Amniotic epithelial cell (primary cell): ENCODE measurements at regions not wholly inside any gene's neighbourhood (a gene's known extent, or its start where the extent isn't known, plus 50 kb on each side); places are given as distances from the start of the nearest gene placed in this dataset.
"Not testable (repeated sequence)": the region's sequence is repeated elsewhere in the genome, so short reads cannot be mapped to it uniquely, and the experiment has no call there.

Source experiments
- DNase-seq: peaks from one replicate; pipeline ENCODE4 v3.0.0-alpha.2; 2010; ENCODE audit warnings: low read depth

GRCh38 chr2:18311420-18312195, 248.8 kb downstream of the RDH14 start:
- peak; percentile 53 for DNase-seq

DNA sequence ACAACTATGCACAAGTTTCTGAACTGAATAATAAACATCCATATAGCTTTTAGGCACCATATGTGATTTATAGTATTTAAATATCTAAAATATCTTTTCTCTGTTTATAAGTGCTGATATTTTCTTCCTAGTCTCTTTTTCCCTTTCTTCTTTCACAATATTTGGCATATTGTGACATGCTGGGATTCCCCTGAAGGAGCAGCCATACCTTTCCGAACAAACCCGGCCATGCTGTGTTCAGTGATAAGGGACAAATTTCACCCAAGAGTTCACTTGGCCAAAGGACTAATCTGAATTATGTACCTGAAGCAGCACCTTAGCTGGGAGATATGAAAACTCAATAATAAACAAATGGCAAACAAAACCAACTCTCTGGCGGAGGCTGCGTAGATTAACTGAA, 250.8 kb downstream of the RDH14 start:
- DNase-seq = no peak

DNA sequence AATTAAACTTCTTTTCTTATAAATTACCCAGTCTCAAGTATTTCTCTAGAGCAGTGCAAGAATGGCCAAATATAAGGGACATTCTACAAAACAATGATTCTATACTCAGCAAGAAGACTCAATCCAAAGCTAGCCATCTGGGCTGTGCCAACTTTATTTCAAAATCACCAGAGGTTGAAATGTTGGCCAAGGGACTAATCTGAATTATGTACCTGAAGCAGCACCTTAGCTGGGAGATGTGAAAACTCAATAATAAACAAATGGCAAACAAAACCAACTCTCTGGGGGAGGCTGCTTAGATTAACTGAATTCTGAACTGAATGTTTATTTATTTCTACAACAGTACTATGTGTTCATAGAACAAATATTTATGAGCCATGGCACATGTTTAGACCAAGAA, 251.3 kb downstream of the RDH14 start:
- no peak for DNase-seq

- DNase-seq = no peak
These were observed 255.6 kb downstream of the RDH14 start for GRCh38 chr2:18304849-18305248.

DNA sequence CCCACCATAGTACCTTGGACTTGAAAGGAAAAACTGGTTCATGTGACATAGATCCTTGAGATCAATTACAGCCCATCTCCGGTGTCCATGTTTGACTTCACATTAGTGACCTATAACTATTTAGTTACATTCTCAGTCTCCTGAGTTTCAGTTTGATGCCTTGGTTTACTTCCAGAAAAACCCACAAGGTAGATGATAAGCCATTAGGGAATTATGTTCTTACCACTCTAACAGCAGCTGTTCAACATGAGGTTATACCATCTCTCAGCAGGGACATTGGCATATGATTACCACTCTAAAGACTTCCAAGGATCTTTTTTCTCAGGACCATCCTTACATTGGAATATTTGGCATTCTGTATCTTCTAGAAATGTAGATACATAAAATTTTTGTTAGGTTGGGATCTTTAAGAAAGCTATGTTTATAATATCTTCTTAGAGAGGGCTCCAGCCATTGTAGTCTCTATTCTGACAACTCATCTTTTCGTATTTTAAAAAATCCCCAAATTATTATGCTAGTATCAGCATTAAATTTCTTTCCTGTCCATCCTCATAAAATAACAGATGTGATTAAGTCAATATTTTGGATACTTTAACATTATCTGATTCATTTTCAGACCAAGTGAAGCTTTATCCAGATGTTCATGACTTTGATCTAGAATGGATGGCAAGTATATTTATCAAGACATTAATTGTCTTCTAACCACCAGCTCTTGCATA, 258.9 kb downstream of the RDH14 start:
- DNase-seq = no peak

DNA sequence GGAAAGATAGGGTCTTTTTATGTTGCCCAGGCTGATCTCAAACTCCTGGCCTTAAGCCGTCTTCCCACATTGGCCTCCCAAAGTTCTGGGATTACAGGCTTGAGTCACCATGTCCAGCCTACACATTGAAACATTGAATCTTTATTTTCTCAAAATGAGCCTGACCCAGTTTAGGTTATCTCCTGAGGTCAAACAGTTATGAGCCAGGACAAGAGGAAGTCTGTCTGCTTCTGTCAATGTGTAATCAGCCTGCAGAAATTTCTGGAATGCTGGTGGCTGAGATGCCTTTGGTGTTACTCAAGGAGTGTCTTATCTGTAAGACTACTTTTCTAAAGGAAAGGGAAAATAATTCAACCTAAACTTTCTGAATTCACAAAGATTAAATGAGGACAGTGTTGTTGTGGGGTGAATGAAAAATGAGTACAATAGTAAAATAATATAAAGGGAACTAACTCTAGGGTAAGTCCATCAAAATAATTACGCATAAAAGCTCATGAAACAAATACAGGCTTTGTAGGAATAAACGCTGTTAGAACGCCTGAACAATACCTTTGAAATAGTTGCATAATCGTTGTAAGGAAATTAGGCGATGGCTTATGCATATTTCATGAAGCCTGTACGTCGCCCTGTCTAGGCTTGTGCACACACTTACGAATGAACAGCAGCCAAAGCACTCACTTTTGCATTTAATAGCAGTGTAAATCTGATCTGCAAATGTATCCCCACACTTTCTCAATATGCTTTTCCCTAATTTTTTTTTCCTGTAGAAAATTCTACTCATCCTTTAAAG, 260.8 kb downstream of the RDH14 start:
- peak; percentile 99 for DNase-seq

GRCh38 chr2:18297534-18298058, 262.9 kb downstream of the RDH14 start:
- no peak for DNase-seq

DNA sequence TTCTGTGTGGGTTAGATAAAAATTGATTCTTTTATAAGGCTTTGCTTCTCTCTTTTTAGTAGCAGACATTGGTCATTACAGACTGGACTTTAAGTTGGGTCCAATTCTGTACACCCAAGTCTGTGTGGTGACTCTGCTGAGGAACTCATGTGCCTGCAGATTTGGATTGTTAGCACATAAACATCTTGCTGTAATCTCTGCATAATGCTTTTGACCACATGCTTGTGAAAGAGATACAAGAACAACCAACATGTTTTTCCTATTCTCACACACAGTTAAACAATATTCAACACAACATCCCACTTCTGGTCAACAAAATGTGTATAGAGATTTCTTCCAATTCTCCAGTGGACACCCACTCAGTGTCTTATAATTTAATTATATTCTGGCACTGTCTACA, 270.1 kb downstream of the RDH14 start:
- DNase-seq = peak; percentile 89

GRCh38 chr2:18286897-18287296, 273.6 kb downstream of the RDH14 start:
- DNase-seq = no peak

GRCh38 chr2:18284331-18284730, 276.1 kb downstream of the RDH14 start:
- DNase-seq = peak; percentile 44

DNA sequence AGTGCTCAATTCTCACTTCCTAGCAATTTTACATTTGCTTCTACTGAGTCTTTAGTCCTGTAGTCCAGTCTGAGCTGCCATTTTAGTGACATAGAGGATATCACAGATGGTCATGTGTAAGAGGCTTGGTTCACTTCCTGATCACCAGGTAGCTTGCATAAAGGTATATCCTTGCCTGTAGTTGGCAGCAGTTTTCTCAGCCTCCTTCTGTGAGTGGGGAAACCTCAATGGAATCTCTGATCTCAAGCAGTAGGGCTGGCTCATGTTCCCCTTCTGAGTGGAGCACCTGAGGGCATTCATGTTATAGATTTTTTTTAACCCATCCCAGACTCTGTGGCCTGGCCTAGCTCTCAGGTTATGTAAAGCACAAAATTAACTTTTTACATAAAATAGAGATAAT, 278.4 kb downstream of the RDH14 start:
- no peak for DNase-seq

GRCh38 chr2:18276583-18277075, 283.8 kb downstream of the RDH14 start:
- DNase-seq = no peak

- DNase-seq = no peak
These were observed 287.2 kb downstream of the RDH14 start for GRCh38 chr2:18273205-18273604.

DNA sequence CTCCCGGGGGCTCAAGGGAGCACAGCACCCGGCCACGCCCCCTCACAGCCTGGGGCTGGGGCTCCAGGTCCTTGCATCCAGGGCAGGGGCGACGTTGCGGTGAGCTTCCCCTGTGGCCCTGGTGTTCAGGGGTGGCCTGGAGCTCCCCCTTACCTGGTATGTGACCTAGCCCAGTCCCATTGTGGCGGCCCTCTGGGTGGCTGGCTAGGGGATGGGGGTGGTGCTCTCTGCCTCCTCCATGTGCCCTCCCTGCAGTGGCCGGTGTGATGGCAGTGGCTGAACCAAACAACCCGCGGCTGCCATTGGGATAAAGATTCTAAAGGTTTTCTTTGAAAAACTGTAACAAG, 288.3 kb downstream of the RDH14 start:
- DNase-seq = no peak

DNA sequence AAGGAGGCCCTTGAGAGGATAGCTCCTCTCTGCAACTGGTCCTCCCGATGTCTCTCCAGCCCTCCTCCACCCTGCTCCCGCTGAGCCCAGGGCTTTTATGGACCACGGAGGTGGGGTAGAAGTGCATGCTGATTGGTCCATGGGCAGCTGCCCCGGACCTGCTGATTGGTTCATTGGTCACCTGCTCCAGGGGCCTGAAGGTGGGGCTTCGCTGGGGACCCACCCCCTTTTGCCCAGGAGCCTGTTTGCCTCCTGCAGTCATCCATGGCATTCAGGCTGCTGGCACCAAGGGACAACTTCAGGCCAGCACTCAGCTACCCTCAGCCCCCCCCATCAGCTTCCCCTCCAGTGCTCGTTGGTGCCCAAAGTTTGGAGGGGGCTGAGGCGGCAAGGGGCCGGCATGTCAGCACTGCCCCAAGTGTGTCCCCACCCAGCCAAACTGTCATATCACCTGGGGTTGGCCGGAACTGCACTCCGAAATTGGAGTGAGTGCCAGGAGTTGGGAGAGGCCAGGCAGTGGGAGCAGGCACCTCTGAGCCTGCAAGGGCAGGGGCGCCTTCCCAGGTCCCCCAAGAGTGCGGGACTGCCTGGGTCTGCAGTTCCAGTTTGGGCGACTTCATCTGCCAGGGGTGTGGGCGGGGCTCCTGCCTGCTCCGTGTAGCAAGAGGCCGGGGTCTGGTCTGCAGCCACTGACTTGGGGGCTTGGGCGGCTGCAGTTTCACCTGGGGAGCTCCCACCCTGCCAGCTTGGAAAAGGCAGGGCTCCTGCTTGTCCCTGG, 288.9 kb downstream of the RDH14 start:
- no peak for DNase-seq

DNA sequence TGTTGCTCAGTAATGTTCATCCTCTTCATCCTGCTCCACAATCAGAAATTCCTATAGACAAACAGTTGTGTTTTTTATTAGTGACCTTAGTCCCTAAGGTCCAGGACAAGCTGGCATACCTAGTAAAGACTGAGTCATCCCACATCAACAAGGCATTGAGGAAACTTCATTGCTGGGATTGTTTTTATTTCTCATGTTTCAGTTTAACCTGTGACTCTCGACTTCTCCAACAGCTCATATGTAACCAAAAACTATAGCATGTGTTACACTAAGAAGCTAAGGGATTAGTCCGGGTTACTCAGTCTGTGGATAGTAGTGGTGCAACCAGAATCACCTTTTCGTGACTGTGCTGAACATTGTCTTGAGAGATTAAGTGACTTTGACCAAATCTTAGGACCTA, 292.1 kb downstream of the RDH14 start:
- no peak for DNase-seq

DNA sequence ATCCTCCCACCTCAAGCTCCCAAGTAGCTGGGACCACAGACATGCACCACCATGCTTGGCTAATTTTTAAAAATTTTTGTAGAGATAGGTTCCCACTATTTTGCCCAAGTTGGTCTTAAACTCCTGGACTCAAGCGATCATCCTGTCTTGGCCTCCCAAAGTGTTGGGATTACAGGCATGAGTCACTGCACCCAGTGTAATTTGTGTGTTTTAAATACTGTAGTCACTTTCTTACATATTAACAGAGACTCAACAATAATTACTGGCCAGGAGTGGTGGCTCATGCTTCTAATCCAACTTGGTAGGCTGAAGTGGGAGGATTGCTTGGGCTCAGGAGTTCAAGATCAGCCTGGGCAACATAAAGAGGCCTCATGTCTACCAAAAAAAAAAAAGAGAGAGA, 293.0 kb downstream of the RDH14 start:
- DNase-seq = no peak

DNA sequence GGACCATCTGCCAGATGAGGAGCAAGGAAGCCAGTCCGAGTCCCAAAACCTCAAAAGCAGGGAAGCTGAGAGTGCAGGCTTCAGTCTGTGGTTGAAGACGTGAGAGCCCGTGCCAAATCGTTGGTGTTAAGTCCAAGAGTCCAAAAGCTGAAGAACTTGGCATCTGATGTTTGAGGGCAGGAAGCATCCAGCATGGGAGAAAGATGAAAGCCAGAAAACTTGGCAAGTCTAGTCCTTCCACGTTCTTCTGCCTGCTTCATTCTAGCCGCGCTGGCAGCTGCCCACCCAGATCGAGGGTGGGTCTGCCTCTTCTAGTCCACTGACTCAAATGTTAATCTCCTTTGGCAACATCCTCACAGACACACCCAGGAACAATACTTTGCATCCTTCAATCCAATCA, 293.8 kb downstream of the RDH14 start:
- not testable (repeated sequence) for DNase-seq

GRCh38 chr2:18265614-18266586, 294.6 kb downstream of the RDH14 start:
- no peak for DNase-seq

DNA sequence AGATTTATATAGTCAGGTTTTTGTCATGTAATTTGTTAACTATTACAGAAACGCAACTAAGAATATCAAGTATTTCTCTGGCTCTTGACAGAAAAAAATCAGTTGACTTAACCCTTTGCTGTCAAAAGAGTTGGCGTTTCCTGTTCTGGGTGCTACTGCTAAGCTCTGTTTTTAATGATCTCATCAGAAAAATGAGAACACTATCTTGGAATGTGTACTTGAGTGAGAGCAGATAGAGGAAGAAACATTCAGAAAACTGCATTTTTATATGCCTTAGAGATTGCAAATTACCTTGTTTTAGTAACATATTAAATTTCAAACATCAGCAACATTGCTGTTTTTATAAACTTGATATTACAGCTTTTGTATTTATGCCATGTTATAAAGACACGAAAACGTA, 297.9 kb downstream of the RDH14 start:
- no peak for DNase-seq
